C4-2B (cell line): ENCODE measurements at regions not wholly inside any gene's neighbourhood (a gene's known extent, or its start where the extent isn't known, plus 50 kb on each side); places are given as distances from the start of the nearest gene placed in this dataset.

Source experiments
- H3K27ac ChIP-seq: fragments of 450-650 bp; 2 replicates; pipeline ENCODE4 v1.5.1; 2017
- ZFX ChIP-seq: fragments of 450-650 bp; IDR thresholded peaks from 2 replicates; pipeline ENCODE4 v1.6.1; 2017
- TF ChIP-seq, protein P1 (sequence below): fragments of 450-650 bp; conservative IDR thresholded peaks from 2 replicates; pipeline ENCODE4 v1.5.1; 2017; ENCODE audit warnings: mild to moderate bottlenecking

DNA sequence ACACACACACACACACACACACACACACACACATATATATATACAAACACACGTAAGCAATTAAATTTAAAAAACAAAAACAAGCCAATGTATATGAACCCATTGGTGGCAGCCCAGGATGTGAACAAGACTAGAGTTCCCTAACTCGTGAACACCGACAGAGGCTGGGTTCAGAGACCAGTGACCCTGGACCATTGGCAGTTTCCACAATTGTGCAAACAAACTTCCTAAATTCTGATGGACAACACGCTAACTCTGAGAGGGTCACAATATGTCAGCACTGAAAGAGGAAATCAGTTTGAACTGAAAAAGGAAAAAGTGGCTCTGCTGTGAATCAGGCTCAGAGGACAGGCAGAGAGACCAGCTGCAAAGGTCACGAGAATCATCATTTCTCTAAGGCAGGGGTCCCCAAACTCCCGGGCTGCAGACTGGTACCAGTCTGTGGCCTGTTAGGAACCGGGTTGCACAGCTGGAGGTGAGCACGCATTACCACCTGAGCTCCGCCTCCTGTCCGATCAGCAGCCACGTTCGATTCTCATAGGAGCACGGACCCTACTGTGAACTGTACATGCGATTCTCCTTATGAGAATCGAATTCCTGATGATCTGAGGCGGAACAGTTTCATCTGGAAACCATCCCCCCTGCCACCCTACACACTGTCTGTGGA, 50.5 kb upstream of the ERO1B start:
- TF ChIP-seq, protein P1, sequence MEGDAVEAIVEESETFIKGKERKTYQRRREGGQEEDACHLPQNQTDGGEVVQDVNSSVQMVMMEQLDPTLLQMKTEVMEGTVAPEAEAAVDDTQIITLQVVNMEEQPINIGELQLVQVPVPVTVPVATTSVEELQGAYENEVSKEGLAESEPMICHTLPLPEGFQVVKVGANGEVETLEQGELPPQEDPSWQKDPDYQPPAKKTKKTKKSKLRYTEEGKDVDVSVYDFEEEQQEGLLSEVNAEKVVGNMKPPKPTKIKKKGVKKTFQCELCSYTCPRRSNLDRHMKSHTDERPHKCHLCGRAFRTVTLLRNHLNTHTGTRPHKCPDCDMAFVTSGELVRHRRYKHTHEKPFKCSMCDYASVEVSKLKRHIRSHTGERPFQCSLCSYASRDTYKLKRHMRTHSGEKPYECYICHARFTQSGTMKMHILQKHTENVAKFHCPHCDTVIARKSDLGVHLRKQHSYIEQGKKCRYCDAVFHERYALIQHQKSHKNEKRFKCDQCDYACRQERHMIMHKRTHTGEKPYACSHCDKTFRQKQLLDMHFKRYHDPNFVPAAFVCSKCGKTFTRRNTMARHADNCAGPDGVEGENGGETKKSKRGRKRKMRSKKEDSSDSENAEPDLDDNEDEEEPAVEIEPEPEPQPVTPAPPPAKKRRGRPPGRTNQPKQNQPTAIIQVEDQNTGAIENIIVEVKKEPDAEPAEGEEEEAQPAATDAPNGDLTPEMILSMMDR = no peak
- TF ChIP-seq ZFX = no peak
- H3K27ac ChIP-seq = no peak overlapping the region
